Retinal pigment epithelial cell (primary cell): ENCODE measurements at regions not wholly inside any gene's neighbourhood (a gene's known extent, or its start where the extent isn't known, plus 50 kb on each side); places are given as distances from the start of the nearest gene placed in this dataset.
A peak's percentile ranks its signal among the peaks of the same experiment; 100 is the strongest.

Source experiments
- DNase-seq: peaks from one replicate; pipeline ENCODE4 v3.0.0-alpha.2; 2010; ENCODE audit warnings: low read depth
- H3K4me3 ChIP-seq: 2 replicates; pipeline ENCODE4 v1.5.1; 2011; ENCODE audit warnings: mild to moderate bottlenecking, low read length, control low read depth, moderate library complexity
- TF ChIP-seq, protein P1 (sequence below): conservative IDR thresholded peaks from 2 replicates; pipeline ENCODE4 v1.5.1; 2011; ENCODE audit warnings: low read depth, low read length, control low read depth, inconsistent platforms

GRCh38 chr1:8241417-8242014 lies 76.4 kb upstream of the SLC45A1 start:
- TF ChIP-seq, protein P1, sequence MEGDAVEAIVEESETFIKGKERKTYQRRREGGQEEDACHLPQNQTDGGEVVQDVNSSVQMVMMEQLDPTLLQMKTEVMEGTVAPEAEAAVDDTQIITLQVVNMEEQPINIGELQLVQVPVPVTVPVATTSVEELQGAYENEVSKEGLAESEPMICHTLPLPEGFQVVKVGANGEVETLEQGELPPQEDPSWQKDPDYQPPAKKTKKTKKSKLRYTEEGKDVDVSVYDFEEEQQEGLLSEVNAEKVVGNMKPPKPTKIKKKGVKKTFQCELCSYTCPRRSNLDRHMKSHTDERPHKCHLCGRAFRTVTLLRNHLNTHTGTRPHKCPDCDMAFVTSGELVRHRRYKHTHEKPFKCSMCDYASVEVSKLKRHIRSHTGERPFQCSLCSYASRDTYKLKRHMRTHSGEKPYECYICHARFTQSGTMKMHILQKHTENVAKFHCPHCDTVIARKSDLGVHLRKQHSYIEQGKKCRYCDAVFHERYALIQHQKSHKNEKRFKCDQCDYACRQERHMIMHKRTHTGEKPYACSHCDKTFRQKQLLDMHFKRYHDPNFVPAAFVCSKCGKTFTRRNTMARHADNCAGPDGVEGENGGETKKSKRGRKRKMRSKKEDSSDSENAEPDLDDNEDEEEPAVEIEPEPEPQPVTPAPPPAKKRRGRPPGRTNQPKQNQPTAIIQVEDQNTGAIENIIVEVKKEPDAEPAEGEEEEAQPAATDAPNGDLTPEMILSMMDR = no peak
- no peak for DNase-seq
- H3K4me3 ChIP-seq = no peak overlapping the region

DNA sequence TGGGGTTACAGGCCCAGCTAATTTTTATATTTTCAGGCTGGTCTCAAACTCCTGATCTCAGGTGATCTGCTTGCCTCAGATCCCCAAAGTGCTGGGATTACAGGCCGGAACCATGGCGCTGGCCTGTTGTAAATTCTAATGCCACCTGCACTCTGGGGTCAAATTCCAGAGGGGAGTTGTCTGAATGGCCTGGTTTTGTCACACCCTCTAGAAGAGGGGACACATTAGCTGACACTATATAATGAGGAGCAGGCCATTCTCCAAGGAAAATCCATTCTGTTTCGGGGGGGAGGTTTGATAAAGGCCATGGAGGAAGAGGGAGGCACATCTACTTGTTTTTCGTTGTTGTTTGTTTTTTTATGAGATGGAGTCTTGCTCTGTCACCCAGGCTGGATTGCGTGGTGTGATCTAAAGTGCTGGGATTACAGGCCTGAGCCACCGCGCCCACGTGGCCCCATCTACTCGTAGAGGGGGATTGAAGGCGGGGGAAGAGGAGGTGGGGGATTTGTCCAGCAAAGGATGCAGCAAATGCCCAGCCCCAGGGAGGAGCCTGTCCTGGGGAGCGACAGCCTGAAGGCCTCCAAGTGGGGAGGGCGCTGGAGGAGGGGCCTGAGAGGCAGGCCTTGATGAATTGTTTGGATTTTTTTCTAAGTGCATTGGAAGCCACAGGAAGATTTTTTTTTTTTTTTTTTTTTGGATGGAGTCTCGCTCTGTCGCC lies 78.4 kb upstream of the SLC45A1 start:
- DNase-seq = peak; percentile 21
- TF ChIP-seq, protein P1 = no peak
- H3K4me3 ChIP-seq = no peak overlapping the region

DNA sequence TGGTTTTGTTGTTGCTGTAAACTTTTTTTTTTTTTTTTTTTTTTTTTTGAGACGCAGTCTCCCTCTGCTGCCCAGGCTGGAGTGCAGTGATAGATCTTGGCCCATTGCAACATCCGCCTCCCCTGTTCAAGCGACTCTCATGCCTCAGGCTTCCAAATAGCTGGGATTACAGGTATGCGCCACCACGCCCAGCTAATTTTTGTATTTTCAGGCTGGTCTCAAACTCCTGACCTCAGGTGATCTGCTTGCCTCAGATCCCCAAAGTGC lies 78.9 kb upstream of the SLC45A1 start:
- TF ChIP-seq, protein P1 = peak; percentile 32
- H3K4me3 ChIP-seq = no peak overlapping the region
- DNase-seq = no peak

- TF ChIP-seq, protein P1 = no peak
- H3K4me3 ChIP-seq = no peak overlapping the region
- DNase-seq = no peak
Measured at GRCh38 chr1:8238141-8239038, 79.5 kb upstream of the SLC45A1 start.

DNA sequence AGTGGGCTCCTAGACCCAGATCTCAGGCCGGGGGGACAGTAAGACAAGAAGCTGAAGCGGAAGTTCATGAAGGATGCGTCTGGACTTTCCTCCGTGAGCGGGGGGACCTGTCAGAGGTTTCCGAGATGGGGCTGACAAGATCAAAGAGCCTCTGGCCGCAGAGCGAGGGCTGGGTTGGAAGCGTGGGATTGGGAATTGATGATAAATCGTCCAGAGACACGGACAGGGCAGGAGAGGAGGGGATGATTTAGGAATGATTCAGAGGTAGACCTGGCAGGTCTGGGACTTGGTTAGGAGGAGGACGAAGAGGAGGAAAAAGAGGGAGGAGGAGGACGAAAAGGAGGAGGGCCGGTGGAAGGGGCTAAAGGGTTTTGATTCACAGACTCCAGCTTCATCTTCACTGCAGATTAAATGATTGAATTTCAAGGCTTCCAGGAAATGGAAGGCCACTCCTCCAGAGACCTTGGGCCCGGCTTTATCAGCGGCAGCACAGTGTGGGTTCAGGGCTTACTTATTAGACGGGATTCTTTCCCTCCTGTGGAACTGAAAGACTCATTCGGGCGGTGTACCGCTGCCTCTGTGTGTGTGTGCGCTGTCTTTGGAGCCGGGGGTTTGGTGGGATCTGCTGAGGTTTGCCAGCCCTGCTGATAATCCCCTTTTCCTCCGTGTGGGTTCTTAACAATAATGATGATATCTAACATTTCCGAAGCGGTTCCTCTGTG lies 85.7 kb upstream of the SLC45A1 start:
- TF ChIP-seq, protein P1 = no peak
- no peak for DNase-seq
- H3K4me3 ChIP-seq = no peak overlapping the region

GRCh38 chr1:8230292-8230621 lies 87.7 kb upstream of the SLC45A1 start:
- DNase-seq = no peak
- TF ChIP-seq, protein P1 = no peak
- H3K4me3 ChIP-seq = no peak overlapping the region
